Right lobe of liver (tissue), 6 donors: ENCODE measurements at regions not wholly inside any gene's neighbourhood (a gene's known extent, or its start where the extent isn't known, plus 50 kb on each side); places are given as distances from the start of the nearest gene placed in this dataset.

ENCODE experiments used
- ATAC-seq, 4 donors: fragments of 200-7000 bp; cut with Tn5 transposase; one replicate each; pipeline ENCODE4 v1.9.1; 2020; ENCODE audit warnings: mild to moderate bottlenecking in 4 of 4, moderate library complexity in 4 of 4
- DNase-seq, 3 donors: peaks; one replicate each; pipeline ENCODE4 v3.0.0-alpha.2; 2020
- H3K27ac ChIP-seq, 3 donors: fragments of 200-600 bp; one replicate each; pipeline ENCODE4 v1.8.0; 2022
- H3K27me3 ChIP-seq, 2 donors: fragments of 200-600 bp; one replicate each; pipeline ENCODE4 v1.8.0; 2022
- H3K36me3 ChIP-seq, 4 donors: fragments of 200-600 bp; sonication (generic) in 1 of 4; one replicate each; pipeline versions ENCODE4 v1.5.1 to v1.8.0; 2017 to 2022; ENCODE audit warnings: control low read depth in 1 of 4
- H3K4me1 ChIP-seq, 4 donors: fragments of 200-600 bp; sonication (generic) in 1 of 4; one replicate each; pipeline versions ENCODE4 v1.5.1 to v1.8.0; 2017 to 2022; ENCODE audit warnings: control low read depth in 1 of 4
- H3K4me3 ChIP-seq, 3 donors: fragments of 200-600 bp; one replicate each; pipeline ENCODE4 v1.8.0; 2022
- H3K9me3 ChIP-seq, 4 donors: fragments of 200-600 bp; sonication (generic) in 1 of 4; one replicate each; pipeline versions ENCODE4 v1.5.1 to v1.8.0; 2017 to 2022; ENCODE audit warnings: control low read depth in 1 of 4
- CTCF ChIP-seq, 4 donors: fragments of 200-600 bp in 3 of 4; fragments of 450-650 bp in 1 of 4; IDR thresholded peaks; one replicate each; pipeline versions ENCODE4 v1.5.1 to v1.8.0; 2016 to 2022; ENCODE audit warnings: antibody characterized with exemption in 4 of 4, mild to moderate bottlenecking in 2 of 4
- POLR2A ChIP-seq: fragments of 450-650 bp; IDR thresholded peaks from one replicate; pipeline ENCODE4 v1.6.1; 2017; ENCODE audit warnings: antibody characterized with exemption, mild to moderate bottlenecking
- WGBS: methylation state at CpG from one replicate; pipeline ENCODE4 v1.1.6; 2018; ENCODE audit warnings: low coverage, low lambda C conversion rate; ENCODE audit not compliant: insufficient coverage; ENCODE audit errors: missing lambda C conversion rate; 5-methylcytosine and 5-hydroxymethylcytosine counted together
- intact Hi-C, 2 donors: fragments of 100-400 bp; cut with DNase I; formaldehyde crosslinking; loops; one replicate each; pipeline versions ENCODE4 v1.11.2 to v1.14.1; 2022
- donor health status: DM: no; HTN: yes; CAD: no.
- donor health status: DM: no; HTN: no; CAD: no.
- donor health status: DM: no; HTN: no; CAD: no.
- donor health status: DM: no; HTN: yes; CAD: no.
- donor health status: DM: no; HTN: yes; CAD: no.

GRCh38 chrX:14194711-14195110, 165.0 kb upstream of the GEMIN8 start:
- H3K4me3 ChIP-seq = no peak overlapping the region
- ATAC-seq (no peak), DNase-seq (no peak)
- WGBS = 57% methylated on average over 1 of the region's 1 CpG
- intact Hi-C loops = no loop called here
- no peaks in the 10 kb centered on the region for H3K36me3 ChIP-seq
- H3K4me1 ChIP-seq = no peaks in the 10 kb centered on the region
- no peaks in the 10 kb centered on the region for H3K9me3 ChIP-seq
- TF ChIP-seq CTCF (IDR thresholded peaks at IDR 0.05) = no peak
- no peak for TF ChIP-seq POLR2A
- H3K27ac ChIP-seq = no peak overlapping the region
- H3K27me3 ChIP-seq = no peaks in the 10 kb centered on the region

GRCh38 chrX:14193547-14193946, 163.9 kb upstream of the GEMIN8 start:
- no peak for TF ChIP-seq POLR2A
- TF ChIP-seq CTCF (IDR thresholded peaks at IDR 0.05) = no peak
- intact Hi-C loops = no loop called here
- Histone ChIP-seq H3K4me1 (no peaks in the 10 kb centered on the region), H3K9me3 (no peaks in the 10 kb centered on the region), H3K27me3 (no peaks in the 10 kb centered on the region), H3K36me3 (no peaks in the 10 kb centered on the region), H3K4me3 (no peak overlapping the region), H3K27ac (no peak overlapping the region)
- ATAC-seq = no peak
- DNase-seq = no peak
- 71% methylated on average over 1 of the region's 1 CpG for WGBS

GRCh38 chrX:14173873-14174272, 144.2 kb upstream of the GEMIN8 start:
- WGBS = no CpG with 5 or more reads among the region's 1 CpG
- ATAC-seq = no peak
- no peaks in the 10 kb centered on the region for H3K36me3 ChIP-seq
- H3K9me3 ChIP-seq = no peaks in the 10 kb centered on the region
- TF ChIP-seq CTCF (IDR thresholded peaks at IDR 0.05) = no peak
- no peak for TF ChIP-seq POLR2A
- intact Hi-C loops = no loop called here
- no peak overlapping the region for H3K4me3 ChIP-seq
- H3K27me3 ChIP-seq = no peaks in the 10 kb centered on the region
- H3K27ac ChIP-seq = no peak overlapping the region
- H3K4me1 ChIP-seq = no peaks in the 10 kb centered on the region
- DNase-seq = no peak

- H3K9me3 ChIP-seq = no peaks in the 10 kb centered on the region
- ATAC-seq (no peak), DNase-seq (no peak)
- no peak overlapping the region for H3K27ac ChIP-seq
- no peak overlapping the region for H3K4me3 ChIP-seq
- H3K4me1 ChIP-seq = no peaks in the 10 kb centered on the region
- intact Hi-C loops = no loop called here
- H3K36me3 ChIP-seq = no peaks in the 10 kb centered on the region
- TF ChIP-seq POLR2A (no peak), CTCF (IDR thresholded peaks at IDR 0.05) (no peak)
- WGBS = 36% methylated on average over 1 of the region's 1 CpG
- no peaks in the 10 kb centered on the region for H3K27me3 ChIP-seq
Measured at GRCh38 chrX:14164828-14165227, 135.1 kb upstream of the GEMIN8 start.

GRCh38 chrX:14125462-14125861, 95.8 kb upstream of the GEMIN8 start:
- no peaks in the 10 kb centered on the region for H3K27me3 ChIP-seq
- no peak for TF ChIP-seq CTCF (IDR thresholded peaks at IDR 0.05)
- TF ChIP-seq POLR2A = no peak
- intact Hi-C loops = no loop called here
- H3K4me1 ChIP-seq = no peaks in the 10 kb centered on the region
- H3K4me3 ChIP-seq = no peak overlapping the region
- 34% methylated on average over 4 of the region's 4 CpGs for WGBS
- no peak for ATAC-seq
- no peak overlapping the region for H3K27ac ChIP-seq
- no peaks in the 10 kb centered on the region for H3K9me3 ChIP-seq
- no peak for DNase-seq
- no peaks in the 10 kb centered on the region for H3K36me3 ChIP-seq
